HPDE6-E6E7 (cell line): ENCODE measurements at regions not wholly inside any gene's neighbourhood (a gene's known extent, or its start where the extent isn't known, plus 50 kb on each side); places are given as distances from the start of the nearest gene placed in this dataset.
"Not testable (repeated sequence)": the region's sequence is repeated elsewhere in the genome, so short reads cannot be mapped to it uniquely, and the experiment has no call there.

Source experiments
- DNase-seq: peaks from one replicate; pipeline ENCODE4 v3.0.0; 2011; ENCODE audit warnings: missing footprints; ENCODE audit errors: extremely low spot score

DNA sequence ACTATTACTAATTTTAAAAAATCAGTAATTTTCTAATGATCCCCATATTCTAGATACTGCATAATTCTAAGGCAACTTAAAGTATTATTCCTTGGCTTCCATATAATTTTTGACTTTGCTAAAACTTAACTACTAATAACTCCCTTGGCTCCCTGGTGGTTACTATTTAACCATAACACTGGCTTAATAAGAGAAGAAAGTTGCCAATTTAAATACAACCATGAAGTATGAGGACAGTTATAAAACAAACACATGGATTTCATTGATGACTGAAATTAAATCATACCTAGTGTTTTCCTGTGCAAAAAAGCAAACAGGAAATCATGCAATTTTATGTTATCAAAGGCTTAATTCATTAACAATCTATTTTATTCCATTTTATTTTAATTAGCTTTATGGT is 1073.9 kb downstream of the GRM8 start:
- DNase-seq = no peak

DNA sequence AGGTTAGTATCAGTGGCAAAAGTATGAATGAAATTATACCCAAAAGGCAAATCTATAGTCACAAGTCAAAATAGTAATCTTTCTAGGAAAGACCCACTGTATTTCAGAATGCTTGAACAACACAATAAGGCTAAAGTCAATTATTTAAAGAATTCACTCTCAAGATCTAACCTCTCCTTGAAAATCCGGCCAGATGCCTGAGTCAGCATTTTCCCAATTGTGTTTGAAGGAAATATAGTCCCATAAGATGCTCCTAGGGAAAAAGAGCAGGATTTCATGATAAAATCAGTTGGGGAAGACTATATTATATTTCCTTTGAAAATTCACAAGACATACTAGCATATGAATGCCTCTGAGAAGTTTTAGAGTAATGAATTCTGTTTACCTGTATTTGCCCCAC is 1075.0 kb downstream of the GRM8 start:
- no peak for DNase-seq

GRCh38 chr7:126166645-126167044 is 1086.1 kb downstream of the GRM8 start:
- DNase-seq = no peak

DNA sequence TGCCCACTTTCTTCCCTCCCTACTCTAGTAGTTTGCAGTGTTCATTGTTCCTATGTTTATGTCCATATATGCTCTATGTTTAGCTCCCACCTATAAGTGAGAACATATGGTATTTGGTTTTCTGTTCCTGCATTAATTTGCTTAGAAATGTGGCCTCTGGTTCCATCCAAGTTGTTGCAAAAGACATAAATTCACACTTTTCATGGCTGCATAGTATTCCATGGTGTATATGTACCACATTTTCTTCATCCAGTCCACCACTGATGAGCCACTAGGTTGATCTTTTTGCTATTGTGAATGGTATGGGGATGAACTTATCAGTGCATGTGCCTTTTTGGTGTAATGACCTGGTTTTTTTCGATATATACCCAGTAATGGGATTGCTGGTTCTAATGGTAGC is 1089.1 kb downstream of the GRM8 start:
- DNase-seq = no peak

DNA sequence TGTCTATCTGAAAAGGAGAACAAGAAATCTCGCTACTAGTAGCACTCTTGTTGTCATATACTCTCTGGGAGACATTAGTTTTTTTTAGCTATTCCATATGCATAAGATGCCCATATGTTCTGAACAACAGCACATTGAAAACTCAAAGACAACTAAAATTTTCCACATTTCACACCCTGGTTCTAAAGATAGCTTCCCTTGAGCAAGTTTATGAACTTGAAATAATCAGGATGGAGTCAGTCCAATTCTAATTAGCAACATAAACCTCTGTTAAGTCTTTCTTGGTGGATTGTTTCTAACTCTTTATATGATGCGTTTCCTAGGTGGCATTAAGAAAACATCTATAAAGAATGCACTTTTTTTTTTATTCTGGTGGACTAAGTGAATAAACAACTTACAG is 1095.3 kb downstream of the GRM8 start:
- no peak for DNase-seq

- no peak for DNase-seq
Observed at GRCh38 chr7:126150278-126150958, 1102.3 kb downstream of the GRM8 start.

DNA sequence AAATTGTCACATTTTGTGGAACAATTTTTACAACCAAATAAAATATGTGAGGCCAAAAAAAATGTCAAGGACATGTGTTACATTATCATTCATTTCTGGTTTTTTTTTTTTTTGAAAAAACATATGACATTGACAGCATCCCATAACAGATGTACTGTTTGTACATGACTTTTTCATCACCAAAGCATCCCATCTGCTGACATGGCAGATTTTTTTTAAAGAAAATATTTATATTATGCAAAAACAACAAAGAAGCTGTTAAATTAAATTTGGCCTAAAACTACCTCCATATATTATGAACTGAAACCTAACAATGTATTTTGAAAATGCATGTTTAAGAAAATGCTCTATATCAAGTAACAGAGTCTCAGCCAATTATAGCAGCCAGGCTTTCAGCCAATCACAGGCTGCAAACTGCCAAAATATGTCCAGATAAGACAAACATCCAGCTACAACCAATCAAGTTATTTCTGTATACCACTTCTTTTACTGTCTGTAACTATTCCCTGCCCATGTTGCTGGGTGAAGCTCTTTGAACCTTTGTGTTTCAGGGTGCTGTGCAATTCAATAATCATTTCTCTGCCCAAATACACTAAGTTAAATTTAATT is 1111.8 kb downstream of the GRM8 start:
- no peak for DNase-seq

- no peak for DNase-seq
Observed at GRCh38 chr7:126119981-126120380, 1132.8 kb downstream of the GRM8 start.

DNA sequence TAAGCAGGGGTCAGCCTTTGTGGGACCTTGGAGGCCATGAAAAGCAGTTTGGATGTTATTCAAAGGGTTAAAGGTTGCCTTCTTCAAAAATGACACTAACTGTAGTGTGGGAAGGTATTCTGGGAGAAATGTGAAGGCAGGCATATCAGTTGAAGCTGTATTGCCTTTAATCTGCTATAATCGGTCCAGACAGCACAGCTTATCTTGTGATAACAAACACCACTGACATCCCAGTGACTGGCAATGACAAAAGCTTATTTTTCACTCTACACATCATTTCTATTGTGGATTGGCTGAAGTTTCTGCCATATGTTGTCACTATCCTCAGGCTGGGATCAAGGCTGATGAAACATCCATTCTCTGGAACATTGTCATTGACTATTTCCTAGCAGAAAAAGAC is 1149.2 kb downstream of the GRM8 start:
- DNase-seq = no peak

DNA sequence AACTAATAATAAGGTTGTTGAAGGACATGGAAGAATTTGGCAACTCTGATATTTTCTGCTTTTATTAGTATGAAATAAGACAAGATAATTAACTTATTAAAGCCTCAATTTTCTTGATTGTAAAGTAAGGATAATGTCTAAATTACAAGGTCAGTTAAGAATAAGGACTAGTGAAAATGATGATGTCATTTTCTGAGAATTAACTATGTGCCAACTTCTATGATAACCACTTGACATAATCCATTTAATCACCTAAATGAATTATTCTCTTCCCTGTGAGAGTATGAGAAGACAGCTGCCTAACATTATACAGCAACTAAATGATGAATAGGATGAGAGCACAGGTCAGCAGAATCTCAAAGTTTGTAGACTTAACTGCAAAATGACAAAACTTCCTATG is 1153.4 kb upstream of the POT1 start:
- no peak for DNase-seq

DNA sequence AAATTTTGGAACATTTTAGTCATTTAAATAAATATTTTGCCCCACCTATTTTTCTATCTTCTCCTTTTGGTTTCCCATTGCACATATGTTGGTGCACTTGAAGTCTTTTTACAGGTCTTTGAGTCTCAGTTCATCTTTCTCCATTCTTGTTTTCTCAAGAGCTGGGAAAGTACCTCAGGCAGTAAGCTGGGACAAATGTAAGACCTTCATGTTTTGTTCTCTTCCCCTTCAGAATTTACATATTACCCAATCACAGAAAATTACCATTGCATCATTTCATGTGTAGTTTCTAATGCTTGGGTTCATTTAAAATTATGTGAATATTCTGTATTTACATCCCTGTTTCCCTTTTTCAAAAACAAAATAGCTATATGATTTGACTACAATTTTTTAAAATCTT is 1150.0 kb upstream of the POT1 start:
- no peak for DNase-seq

DNA sequence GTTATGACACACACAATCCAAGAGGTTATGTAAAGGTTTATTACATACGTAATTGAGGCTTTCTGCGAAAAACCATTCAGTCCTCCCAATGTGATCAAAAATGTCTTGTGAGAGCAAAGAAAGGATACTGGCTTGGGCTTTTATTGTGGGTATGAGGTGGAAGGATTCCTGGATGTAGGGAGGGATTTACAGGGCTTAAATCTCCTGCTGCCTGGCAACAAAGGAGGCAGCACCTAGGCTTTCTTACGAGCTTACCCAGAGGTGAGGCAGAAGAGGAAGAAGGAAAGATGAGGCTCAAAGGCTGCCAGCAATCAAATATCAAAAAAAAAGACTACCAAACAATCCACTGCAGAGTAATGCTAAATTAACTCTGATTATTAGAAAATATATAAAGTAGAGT is 1149.5 kb upstream of the POT1 start:
- DNase-seq = no peak

GRCh38 chr7:126065766-126066165 is 1136.1 kb upstream of the POT1 start:
- no peak for DNase-seq

GRCh38 chr7:126057979-126058378 is 1128.4 kb upstream of the POT1 start:
- no peak for DNase-seq

- not testable (repeated sequence) for DNase-seq
Observed at GRCh38 chr7:126056613-126057012, 1127.0 kb upstream of the POT1 start.

- no peak for DNase-seq
Observed at GRCh38 chr7:126052229-126052628, 1122.6 kb upstream of the POT1 start.

DNA sequence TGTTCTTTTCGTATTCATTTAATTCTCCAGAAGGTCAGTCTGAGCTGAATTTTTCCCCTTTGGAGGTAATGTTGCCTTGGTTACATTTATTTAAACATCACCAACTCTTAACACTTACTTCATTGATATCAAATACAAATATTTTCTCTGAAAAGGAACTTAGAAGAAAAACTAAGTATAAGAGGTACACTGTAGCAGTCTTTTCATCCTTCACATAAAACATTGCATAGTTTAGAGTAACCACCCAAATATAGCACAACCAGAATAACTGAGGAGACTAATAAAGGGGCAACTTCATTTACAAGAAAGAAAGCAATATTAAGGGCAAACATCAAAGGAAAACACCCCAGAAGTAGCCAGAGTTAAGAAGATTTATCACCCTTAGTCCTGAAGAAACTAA is 1115.0 kb upstream of the POT1 start:
- DNase-seq = no peak

GRCh38 chr7:126041472-126041871 is 1111.8 kb upstream of the POT1 start:
- no peak for DNase-seq

DNA sequence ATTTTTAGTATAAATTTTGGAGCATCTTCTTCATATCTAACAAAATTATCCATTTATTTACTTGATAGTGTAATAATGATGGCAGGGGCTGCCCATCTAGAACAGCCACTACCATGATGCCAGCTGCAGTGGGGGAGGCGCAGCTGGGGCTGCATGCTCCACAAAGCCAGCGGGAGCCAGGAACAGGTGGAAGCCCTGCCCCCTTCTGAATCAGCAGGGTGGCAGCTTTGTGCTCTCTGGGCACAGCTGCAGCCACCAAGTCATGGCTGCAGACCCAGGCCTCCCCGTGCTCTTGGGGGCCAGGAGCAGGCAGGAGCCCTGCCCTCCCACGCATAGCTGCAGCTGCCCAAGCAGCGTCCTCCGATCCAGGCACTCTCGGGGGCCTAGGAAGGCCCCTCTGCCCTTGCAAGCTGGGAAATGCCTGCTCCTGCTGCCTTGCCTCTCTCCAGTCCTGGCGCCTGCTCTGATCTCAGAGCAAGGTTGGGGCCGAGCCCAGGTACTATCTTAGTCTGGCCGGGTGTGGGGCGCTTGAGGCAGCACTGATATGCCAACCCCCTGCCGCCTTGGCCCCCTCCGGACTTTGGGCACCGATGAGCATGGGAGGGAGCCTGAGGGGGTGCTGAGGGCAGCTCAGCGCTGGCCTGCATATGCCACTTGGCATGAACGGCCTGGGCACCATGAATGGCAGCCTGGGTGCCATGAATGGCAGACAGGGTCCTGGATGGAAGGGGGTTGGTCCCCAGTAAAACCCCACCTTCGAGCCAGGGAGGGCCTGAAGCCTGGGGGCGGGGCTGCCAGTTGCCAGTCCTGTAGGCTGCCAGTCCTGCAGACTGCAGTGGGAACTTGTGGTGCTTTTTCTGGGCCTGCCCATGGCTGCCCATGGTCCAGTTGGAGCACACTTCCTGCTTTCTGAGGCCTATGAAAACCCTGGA is 1110.8 kb upstream of the POT1 start:
- DNase-seq = no peak

GRCh38 chr7:126026421-126027088 is 1096.9 kb upstream of the POT1 start:
- no peak for DNase-seq

GRCh38 chr7:126022452-126022851 is 1092.8 kb upstream of the POT1 start:
- no peak for DNase-seq

- peak; percentile 1 for DNase-seq
Observed at GRCh38 chr7:126016722-126017121, 1087.1 kb upstream of the POT1 start.
